HEK293T (cell line): ENCODE measurements at regions not wholly inside any gene's neighbourhood (a gene's known extent, or its start where the extent isn't known, plus 50 kb on each side); places are given as distances from the start of the nearest gene placed in this dataset.

ENCODE experiments used
- CTCF ChIA-PET: fragments of 350-600 bp; formaldehyde crosslinking; extraction: SDS; loops from one replicate; lab custom pipeline; 2021; ENCODE audit warnings: antibody characterized with exemption, inconsistent platforms; lab: Yijun Ruan, JAX
- POLR2A ChIA-PET: fragments of 350-600 bp; formaldehyde crosslinking; extraction: SDS; loops from one replicate; lab custom pipeline; 2020; ENCODE audit warnings: antibody characterized with exemption, inconsistent platforms; lab: Yijun Ruan, JAX
- DNase-seq: peaks from one replicate; pipeline ENCODE4 v3.0.0; 2012; ENCODE audit warnings: mixed read lengths; ENCODE audit errors: extremely low spot score
- ARNT ChIP-seq: fragments of 450-650 bp; IDR thresholded peaks from 2 replicates; pipeline ENCODE4 v1.6.1; 2017; ENCODE audit warnings: mild to moderate bottlenecking
- BHLHE40 ChIP-seq: fragments of 450-650 bp; IDR thresholded peaks from 2 replicates; pipeline ENCODE4 v1.6.1; 2016; ENCODE audit warnings: mild to moderate bottlenecking, moderate library complexity, borderline replicate concordance
- CTBP1 ChIP-seq: fragments of 450-650 bp; IDR thresholded peaks from 2 replicates; pipeline ENCODE4 v1.6.1; 2016; ENCODE audit warnings: borderline replicate concordance
- ELF4 ChIP-seq: fragments of 450-650 bp; IDR thresholded peaks from 2 replicates; pipeline ENCODE4 v1.6.1; 2017; ENCODE audit warnings: antibody characterized with exemption
- FOXA1 ChIP-seq: fragments of 450-650 bp; IDR thresholded peaks from 2 replicates; pipeline ENCODE4 v1.6.1; 2016; ENCODE audit warnings: mild to moderate bottlenecking
- FOXK2 ChIP-seq: fragments of 450-650 bp; IDR thresholded peaks from 2 replicates; pipeline ENCODE4 v1.6.1; 2016; ENCODE audit warnings: mild to moderate bottlenecking
- FOXM1 ChIP-seq: fragments of 450-650 bp; IDR thresholded peaks from 2 replicates; pipeline ENCODE4 v1.6.1; 2017; ENCODE audit warnings: mild to moderate bottlenecking, borderline replicate concordance
- HDGF ChIP-seq: fragments of 450-650 bp; IDR thresholded peaks from 2 replicates; pipeline ENCODE4 v1.6.1; 2017; ENCODE audit warnings: antibody characterized with exemption, borderline replicate concordance
- L3MBTL2 ChIP-seq: fragments of 450-650 bp; conservative IDR thresholded peaks from 2 replicates; pipeline ENCODE4 v1.6.1; 2016; ENCODE audit warnings: mild to moderate bottlenecking
- LEF1 ChIP-seq: fragments of 450-650 bp; IDR thresholded peaks from 2 replicates; pipeline ENCODE4 v1.6.1; 2017; ENCODE audit warnings: mild to moderate bottlenecking, borderline replicate concordance
- NFRKB ChIP-seq: fragments of 450-650 bp; IDR thresholded peaks from 2 replicates; pipeline ENCODE4 v1.6.1; 2016; ENCODE audit warnings: mild to moderate bottlenecking, moderate library complexity
- PKNOX1 ChIP-seq: fragments of 450-650 bp; IDR thresholded peaks from 2 replicates; pipeline ENCODE4 v1.6.1; 2016
- SP1 ChIP-seq: fragments of 450-650 bp; IDR thresholded peaks from 2 replicates; pipeline ENCODE4 v1.6.1; 2017
- SUZ12 ChIP-seq: fragments of 450-650 bp; IDR thresholded peaks from 2 replicates; pipeline ENCODE4 v1.6.1; 2016; ENCODE audit warnings: mild to moderate bottlenecking
- TARDBP ChIP-seq: fragments of 450-650 bp; IDR thresholded peaks from 2 replicates; pipeline ENCODE4 v1.6.1; 2016
- ZNF384 ChIP-seq: fragments of 450-650 bp; IDR thresholded peaks from 2 replicates; pipeline ENCODE4 v1.6.1; 2016

- DNase-seq = no peak
- POLR2A ChIA-PET = no interaction called here
- CTCF ChIA-PET = no interaction called here
- TF ChIP-seq L3MBTL2 (no peak), NFRKB (no peak), ZNF384 (no peak), LEF1 (no peak), FOXK2 (no peak), PKNOX1 (no peak), SUZ12 (no peak), ELF4 (no peak), HDGF (no peak), SP1 (no peak), TARDBP (no peak), BHLHE40 (no peak), CTBP1 (no peak), FOXM1 (no peak), FOXA1 (no peak), ARNT (no peak)
These were observed 71.4 kb upstream of the DAP start for GRCh38 chr5:10832421-10832820.

DNA sequence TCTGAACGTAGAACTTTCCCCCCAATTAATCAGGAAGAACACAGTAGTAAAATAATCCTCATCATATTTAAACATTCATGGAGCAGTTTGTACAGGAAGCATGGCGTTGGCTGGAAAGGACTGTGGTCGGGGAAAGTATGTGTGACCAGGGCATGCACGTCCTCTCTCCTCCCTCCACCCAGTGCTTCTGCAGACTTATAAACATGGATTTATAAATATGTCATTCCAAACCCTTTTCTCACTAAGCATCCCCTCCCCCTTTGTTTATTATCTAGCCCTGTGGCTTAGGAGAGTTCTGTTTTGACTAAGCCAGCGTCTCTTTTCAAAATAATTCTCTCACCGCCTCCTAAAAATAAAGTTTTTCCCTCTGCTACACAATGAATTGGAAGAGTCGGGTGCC, 70.4 kb upstream of the DAP start:
- no peak for DNase-seq
- TF ChIP-seq NFRKB (no peak), FOXK2 (no peak), ZNF384 (no peak), LEF1 (no peak), FOXA1 (no peak), TARDBP (no peak), L3MBTL2 (no peak)
- ChIA-PET CTCF (no interaction called here), POLR2A (no interaction called here)

DNA sequence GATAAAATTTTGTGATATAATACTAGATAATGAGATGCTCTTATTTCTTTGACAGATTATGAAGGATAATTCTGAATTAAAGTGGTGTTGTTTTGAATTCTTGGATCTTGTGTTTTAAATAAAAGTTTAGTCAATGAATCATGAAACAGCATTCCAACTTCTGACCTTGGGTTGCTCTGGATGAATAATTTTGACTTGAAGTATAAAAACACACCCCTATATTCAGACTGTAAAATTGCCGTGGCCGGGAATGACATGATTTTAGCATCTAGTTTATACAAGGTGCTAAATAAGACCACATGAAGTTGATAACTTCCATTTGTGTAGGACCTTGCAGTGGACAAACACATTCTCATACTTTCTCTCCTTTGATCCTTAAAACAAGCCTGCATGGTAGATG, 67.2 kb upstream of the DAP start:
- no peak for TF ChIP-seq ELF4
- no peak for TF ChIP-seq NFRKB
- no peak for TF ChIP-seq TARDBP
- TF ChIP-seq FOXK2 = no peak
- TF ChIP-seq FOXM1 = no peak
- no peak for TF ChIP-seq CTBP1
- no peak for TF ChIP-seq SP1
- TF ChIP-seq LEF1 = no peak
- no peak for TF ChIP-seq SUZ12
- TF ChIP-seq FOXA1 = no peak
- TF ChIP-seq ZNF384 = no peak
- DNase-seq = no peak
- ChIA-PET POLR2A (no interaction called here), CTCF (no interaction called here)

DNA sequence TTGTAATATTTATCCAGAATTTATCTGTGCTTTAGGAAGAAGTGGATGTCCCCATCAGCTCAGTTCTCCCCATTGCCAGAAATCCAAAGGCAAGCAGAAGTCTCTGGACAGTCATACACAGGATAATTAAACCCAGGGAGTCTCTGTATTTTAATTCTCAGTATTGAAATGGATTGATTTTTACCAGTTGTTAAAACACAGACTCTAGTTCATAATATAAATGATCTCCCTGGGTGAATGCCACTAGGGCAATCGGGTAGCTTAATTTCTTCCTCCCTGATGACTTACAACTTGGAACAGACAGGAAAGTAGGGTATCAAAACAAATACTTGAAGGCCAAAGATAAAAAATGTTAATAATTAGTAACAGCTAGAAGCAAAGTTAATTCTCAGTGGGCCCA, 66.5 kb upstream of the DAP start:
- ChIA-PET CTCF (no interaction called here), POLR2A (no interaction called here)
- TF ChIP-seq NFRKB (no peak), CTBP1 (no peak), HDGF (no peak), L3MBTL2 (no peak), FOXM1 (no peak), FOXA1 (no peak), PKNOX1 (no peak), ARNT (no peak), SUZ12 (no peak), FOXK2 (no peak), ZNF384 (no peak), LEF1 (no peak), TARDBP (no peak), SP1 (no peak), BHLHE40 (no peak), ELF4 (no peak)

GRCh38 chr5:10826971-10827370, 65.9 kb upstream of the DAP start:
- ChIA-PET CTCF (no interaction called here), POLR2A (no interaction called here)
- no peak for DNase-seq
- TF ChIP-seq CTBP1 = no peak
- TF ChIP-seq ELF4 = no peak
- no peak for TF ChIP-seq ZNF384
- no peak for TF ChIP-seq TARDBP
- no peak for TF ChIP-seq FOXA1
- TF ChIP-seq HDGF = no peak
- TF ChIP-seq ARNT = no peak
- no peak for TF ChIP-seq LEF1
- TF ChIP-seq SUZ12 = no peak
- TF ChIP-seq NFRKB = no peak
- TF ChIP-seq SP1 = no peak
- TF ChIP-seq FOXK2 = no peak
- no peak for TF ChIP-seq BHLHE40
- no peak for TF ChIP-seq FOXM1
- no peak for TF ChIP-seq L3MBTL2

More for the DNA sequence above, 66.5 kb upstream of the DAP start:
- DNase-seq = no peak

GRCh38 chr5:10825897-10826644, 65.0 kb upstream of the DAP start:
- no peak for TF ChIP-seq FOXK2
- no peak for TF ChIP-seq BHLHE40
- TF ChIP-seq ARNT = no peak
- no peak for TF ChIP-seq L3MBTL2
- TF ChIP-seq SUZ12 = no peak
- no peak for TF ChIP-seq TARDBP
- TF ChIP-seq NFRKB = no peak
- TF ChIP-seq CTBP1 = no peak
- no peak for TF ChIP-seq FOXA1
- TF ChIP-seq ELF4 = no peak
- no peak for TF ChIP-seq ZNF384
- no peak for TF ChIP-seq LEF1
- no peak for TF ChIP-seq HDGF
- DNase-seq = no peak
- ChIA-PET POLR2A (no interaction called here), CTCF (no interaction called here)
